Right lobe of liver (tissue), 4 donors: ENCODE measurements at regions not wholly inside any gene's neighbourhood (a gene's known extent, or its start where the extent isn't known, plus 50 kb on each side); places are given as distances from the start of the nearest gene placed in this dataset.

ENCODE experiments used
- CTCF ChIP-seq, 4 donors: fragments of 200-600 bp in 3 of 4; fragments of 450-650 bp in 1 of 4; IDR thresholded peaks; one replicate each; pipeline versions ENCODE4 v1.5.1 to v1.8.0; 2016 to 2022; ENCODE audit warnings: antibody characterized with exemption in 4 of 4, mild to moderate bottlenecking in 2 of 4
- POLR2A ChIP-seq: fragments of 450-650 bp; IDR thresholded peaks from one replicate; pipeline ENCODE4 v1.6.1; 2017; ENCODE audit warnings: antibody characterized with exemption, mild to moderate bottlenecking
- donor health status: DM: no; HTN: no; CAD: no.
- donor health status: DM: no; HTN: no; CAD: no.
- donor health status: DM: no; HTN: yes; CAD: no.

GRCh38 chr15:60264566-60264965 is 133.2 kb downstream of the ANXA2 start:
- no peak for TF ChIP-seq POLR2A
- TF ChIP-seq CTCF (IDR thresholded peaks at IDR 0.05): no peak
